ENCODE measurements at regions not wholly inside any gene's neighbourhood (a gene's known extent, or its start where the extent isn't known, plus 50 kb on each side); places are given as distances from the start of the nearest gene placed in this dataset.

GRCh38 chr19:28201462-28201943 lies 1011.4 kb downstream of the UQCRFS1 start:
- TF ChIP-seq, protein P1, sequence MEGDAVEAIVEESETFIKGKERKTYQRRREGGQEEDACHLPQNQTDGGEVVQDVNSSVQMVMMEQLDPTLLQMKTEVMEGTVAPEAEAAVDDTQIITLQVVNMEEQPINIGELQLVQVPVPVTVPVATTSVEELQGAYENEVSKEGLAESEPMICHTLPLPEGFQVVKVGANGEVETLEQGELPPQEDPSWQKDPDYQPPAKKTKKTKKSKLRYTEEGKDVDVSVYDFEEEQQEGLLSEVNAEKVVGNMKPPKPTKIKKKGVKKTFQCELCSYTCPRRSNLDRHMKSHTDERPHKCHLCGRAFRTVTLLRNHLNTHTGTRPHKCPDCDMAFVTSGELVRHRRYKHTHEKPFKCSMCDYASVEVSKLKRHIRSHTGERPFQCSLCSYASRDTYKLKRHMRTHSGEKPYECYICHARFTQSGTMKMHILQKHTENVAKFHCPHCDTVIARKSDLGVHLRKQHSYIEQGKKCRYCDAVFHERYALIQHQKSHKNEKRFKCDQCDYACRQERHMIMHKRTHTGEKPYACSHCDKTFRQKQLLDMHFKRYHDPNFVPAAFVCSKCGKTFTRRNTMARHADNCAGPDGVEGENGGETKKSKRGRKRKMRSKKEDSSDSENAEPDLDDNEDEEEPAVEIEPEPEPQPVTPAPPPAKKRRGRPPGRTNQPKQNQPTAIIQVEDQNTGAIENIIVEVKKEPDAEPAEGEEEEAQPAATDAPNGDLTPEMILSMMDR (IDR thresholded peaks at IDR 0.05) = no peak
- Histone ChIP-seq H3K36me3 (no peaks in the 10 kb centered on the region), H3K4me1 (no peaks in the 10 kb centered on the region), H3K9me3 (no peaks in the 10 kb centered on the region), H3K27me3 (no peaks in the 10 kb centered on the region), H3K4me3 (no peak overlapping the region), H3K27ac (no peak overlapping the region)
- no peak for ATAC-seq
- intact Hi-C loops (cut with DNase I) = no loop called here
- DNase-seq = no peak

GRCh38 chr19:28199323-28199722 lies 1013.6 kb downstream of the UQCRFS1 start:
- Histone ChIP-seq H3K4me3 (no peak overlapping the region), H3K27me3 (no peaks in the 10 kb centered on the region), H3K4me1 (no peaks in the 10 kb centered on the region), H3K36me3 (no peaks in the 10 kb centered on the region), H3K9me3 (no peaks in the 10 kb centered on the region), H3K27ac (no peak overlapping the region)
- TF ChIP-seq, protein P1 (IDR thresholded peaks at IDR 0.05) = no peak
- intact Hi-C loops (cut with DNase I) = no loop called here
- DNase-seq (no peak), ATAC-seq (no peak)

DNA sequence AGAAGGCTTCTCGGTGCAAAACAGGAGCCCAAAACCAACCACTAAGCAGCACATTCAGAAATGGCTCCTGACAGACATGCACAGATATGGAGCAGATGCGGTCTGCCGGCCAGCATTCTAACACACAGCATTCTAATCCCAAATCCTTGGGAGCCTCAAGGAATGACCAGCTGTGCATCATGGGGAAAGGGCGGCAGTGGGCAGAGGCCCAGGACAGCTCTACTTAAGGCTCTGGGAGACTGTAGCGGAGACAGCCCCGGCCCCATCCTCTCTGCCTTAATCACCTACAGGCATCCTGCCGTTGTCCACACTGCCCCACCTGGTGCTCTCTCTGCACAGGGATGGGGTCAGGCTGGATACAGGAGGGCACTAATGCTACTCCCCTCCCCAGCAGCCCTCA lies 1016.0 kb downstream of the UQCRFS1 start:
- TF ChIP-seq, protein P1 (IDR thresholded peaks at IDR 0.05) = no peak
- no peak for DNase-seq
- H3K27ac ChIP-seq = no peak overlapping the region
- no peaks in the 10 kb centered on the region for H3K4me1 ChIP-seq
- H3K9me3 ChIP-seq = no peaks in the 10 kb centered on the region
- intact Hi-C loops (cut with DNase I) = no loop called here
- no peak overlapping the region for H3K4me3 ChIP-seq
- no peaks in the 10 kb centered on the region for H3K36me3 ChIP-seq
- no peaks in the 10 kb centered on the region for H3K27me3 ChIP-seq
- peak; percentile 14 for ATAC-seq

GRCh38 chr19:28196101-28196500 lies 1016.9 kb downstream of the UQCRFS1 start:
- TF ChIP-seq, protein P1 (IDR thresholded peaks at IDR 0.05) = no peak
- DNase-seq (no peak), ATAC-seq (no peak)
- Histone ChIP-seq H3K9me3 (no peaks in the 10 kb centered on the region), H3K27me3 (no peaks in the 10 kb centered on the region), H3K4me3 (no peak overlapping the region), H3K27ac (no peak overlapping the region), H3K36me3 (no peaks in the 10 kb centered on the region), H3K4me1 (no peaks in the 10 kb centered on the region)
- intact Hi-C loops (cut with DNase I) = no loop called here

- no peaks in the 10 kb centered on the region for H3K9me3 ChIP-seq
- H3K27me3 ChIP-seq = no peaks in the 10 kb centered on the region
- intact Hi-C loops (cut with DNase I) = no loop called here
- no peaks in the 10 kb centered on the region for H3K4me1 ChIP-seq
- H3K36me3 ChIP-seq = no peaks in the 10 kb centered on the region
- H3K27ac ChIP-seq = no peak overlapping the region
- DNase-seq (no peak), ATAC-seq (no peak)
- TF ChIP-seq, protein P1 (IDR thresholded peaks at IDR 0.05) = no peak
- no peak overlapping the region for H3K4me3 ChIP-seq
Measured at GRCh38 chr19:28185646-28186045, 1027.3 kb downstream of the UQCRFS1 start.

- ATAC-seq (no peak), DNase-seq (no peak)
- H3K27me3 ChIP-seq = no peaks in the 10 kb centered on the region
- H3K27ac ChIP-seq = no peak overlapping the region
- no peak overlapping the region for H3K4me3 ChIP-seq
- H3K4me1 ChIP-seq = no peaks in the 10 kb centered on the region
- no peaks in the 10 kb centered on the region for H3K9me3 ChIP-seq
- intact Hi-C loops (cut with DNase I) = no loop called here
- H3K36me3 ChIP-seq = no peaks in the 10 kb centered on the region
- TF ChIP-seq, protein P1 (IDR thresholded peaks at IDR 0.05) = no peak
Measured at GRCh38 chr19:28184997-28185396, 1028.0 kb downstream of the UQCRFS1 start.

Measured in upper lobe of right lung (tissue), 1 donor.